Central memory CD4-positive, alpha-beta T cell (primary cell): ENCODE measurements at regions not wholly inside any gene's neighbourhood (a gene's known extent, or its start where the extent isn't known, plus 50 kb on each side); places are given as distances from the start of the nearest gene placed in this dataset.

Experiments
- DNase-seq: peaks from one replicate; pipeline ENCODE4 v3.0.0; 2022

- no peak for DNase-seq
Measured at GRCh38 chr5:74174366-74174765, 466.2 kb downstream of the ENC1 start.

DNA sequence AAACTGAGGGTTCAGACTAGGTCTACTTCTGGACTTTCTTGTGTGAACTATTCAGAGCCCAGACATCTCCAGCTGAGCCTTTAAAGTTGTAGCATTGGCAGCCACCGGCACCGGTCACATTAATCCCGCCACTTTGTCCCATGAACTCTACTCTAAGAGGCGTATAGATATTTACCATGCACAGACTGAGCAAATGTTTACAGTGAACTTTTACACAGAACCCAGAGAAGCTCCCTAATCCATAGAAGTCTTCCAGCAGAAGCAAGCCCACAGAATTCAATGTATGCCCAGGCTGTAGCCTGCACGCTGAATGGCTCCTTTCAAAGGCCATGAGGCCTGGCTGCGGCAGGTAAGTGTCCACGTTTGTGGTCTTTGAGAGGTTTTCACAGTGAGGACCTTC lies 466.9 kb downstream of the ENC1 start:
- DNase-seq = no peak

- no peak for DNase-seq
Measured at GRCh38 chr5:74173241-74173640, 467.3 kb downstream of the ENC1 start.

- no peak for DNase-seq
Measured at GRCh38 chr5:74169701-74170100, 470.8 kb downstream of the ENC1 start.

DNA sequence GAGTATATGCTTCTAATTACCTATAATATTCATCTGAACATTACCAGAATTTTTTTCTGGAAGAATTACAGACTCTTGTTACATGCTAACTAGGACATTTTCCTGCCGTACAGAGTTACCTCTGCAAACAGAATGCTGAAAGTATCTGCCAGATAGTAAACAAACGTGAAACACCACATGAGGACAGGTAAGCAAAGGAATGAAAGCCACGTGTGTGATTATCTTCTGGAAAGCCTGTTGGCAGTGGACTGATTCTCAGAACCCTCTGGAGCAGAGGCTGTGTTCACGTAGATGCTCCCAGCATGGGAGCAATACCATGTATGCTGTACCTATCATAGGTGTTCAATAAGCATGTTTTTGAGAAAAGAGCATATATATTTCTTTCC lies 472.6 kb downstream of the ENC1 start:
- DNase-seq = no peak

DNA sequence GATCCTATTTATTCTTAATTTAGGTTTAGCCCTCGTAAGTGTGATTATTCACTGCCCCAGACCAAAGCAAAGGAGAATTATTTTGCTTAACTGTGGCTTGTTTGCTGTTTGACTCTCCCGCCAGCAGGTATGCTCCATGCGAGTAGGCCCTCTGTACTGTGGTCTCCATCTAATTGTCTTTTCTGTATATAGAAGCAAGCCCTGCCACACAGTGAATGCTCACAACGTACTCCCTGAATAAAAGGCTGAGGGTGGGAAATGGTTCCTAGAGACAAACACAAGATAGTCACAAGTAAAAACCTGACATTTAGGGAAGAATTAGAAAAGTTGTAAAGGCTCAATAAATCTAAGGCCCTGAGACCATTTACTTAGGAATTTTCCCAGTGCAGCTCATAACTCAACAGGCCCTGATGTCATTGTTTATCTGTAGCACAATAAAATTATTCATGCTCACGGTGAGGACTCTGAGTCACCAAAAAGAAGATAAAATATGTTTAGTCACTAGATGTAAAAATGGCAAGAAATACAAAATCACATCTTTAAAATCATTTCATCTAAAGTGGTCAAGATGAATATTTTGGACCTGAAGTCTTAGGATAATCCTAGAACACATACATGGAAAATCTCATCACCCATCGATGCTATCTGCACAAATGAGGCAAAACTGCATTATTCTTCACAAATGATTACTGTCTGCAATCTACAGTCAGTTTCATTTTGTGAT lies 473.2 kb downstream of the ENC1 start:
- no peak for DNase-seq

- DNase-seq = no peak
Measured at GRCh38 chr5:74166064-74166463, 474.5 kb downstream of the ENC1 start.

DNA sequence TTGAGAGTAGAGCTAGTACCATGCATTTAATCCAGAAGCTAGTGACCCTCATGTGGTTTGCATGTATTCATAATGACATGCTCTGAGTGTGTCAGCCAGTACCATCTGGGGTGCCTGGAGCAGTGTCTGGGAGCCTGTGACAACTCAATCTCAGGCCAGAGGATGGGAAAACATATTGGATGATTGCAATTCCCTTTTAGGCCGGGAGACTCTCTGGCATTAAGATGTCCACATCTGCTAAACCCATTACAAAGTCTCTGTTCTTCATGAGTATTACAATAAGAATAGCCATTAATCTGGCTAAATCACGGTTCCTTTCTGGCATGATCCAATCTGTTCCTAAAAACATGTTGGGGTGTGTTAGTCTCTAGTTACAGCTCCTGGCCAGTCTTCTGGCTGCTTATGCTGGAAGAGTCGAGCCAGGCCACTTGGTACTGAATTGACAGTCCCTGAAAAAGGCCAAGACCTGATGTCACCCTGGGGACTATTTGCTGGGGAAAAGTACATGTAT lies 475.7 kb downstream of the ENC1 start:
- no peak for DNase-seq

DNA sequence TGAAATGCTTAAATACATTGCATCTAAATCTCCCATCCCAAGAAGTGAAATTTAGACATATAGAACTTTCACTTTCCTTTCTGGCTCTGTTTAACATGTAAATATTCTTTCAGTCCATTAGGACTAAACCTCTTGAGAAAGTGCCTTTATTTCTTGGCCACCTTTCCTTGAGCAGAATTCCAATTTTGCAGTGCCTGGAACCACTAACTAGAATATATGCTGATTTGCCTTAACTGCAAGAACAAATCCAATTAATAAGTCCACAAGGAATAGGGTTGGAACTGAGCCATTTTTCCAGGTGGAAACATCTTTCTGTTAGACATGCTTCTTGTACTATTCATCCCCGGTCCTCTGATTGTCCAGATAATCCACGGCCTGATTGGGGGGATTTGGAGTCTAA lies 478.0 kb downstream of the ENC1 start:
- no peak for DNase-seq

GRCh38 chr5:74161170-74161569 lies 479.4 kb downstream of the ENC1 start:
- no peak for DNase-seq

DNA sequence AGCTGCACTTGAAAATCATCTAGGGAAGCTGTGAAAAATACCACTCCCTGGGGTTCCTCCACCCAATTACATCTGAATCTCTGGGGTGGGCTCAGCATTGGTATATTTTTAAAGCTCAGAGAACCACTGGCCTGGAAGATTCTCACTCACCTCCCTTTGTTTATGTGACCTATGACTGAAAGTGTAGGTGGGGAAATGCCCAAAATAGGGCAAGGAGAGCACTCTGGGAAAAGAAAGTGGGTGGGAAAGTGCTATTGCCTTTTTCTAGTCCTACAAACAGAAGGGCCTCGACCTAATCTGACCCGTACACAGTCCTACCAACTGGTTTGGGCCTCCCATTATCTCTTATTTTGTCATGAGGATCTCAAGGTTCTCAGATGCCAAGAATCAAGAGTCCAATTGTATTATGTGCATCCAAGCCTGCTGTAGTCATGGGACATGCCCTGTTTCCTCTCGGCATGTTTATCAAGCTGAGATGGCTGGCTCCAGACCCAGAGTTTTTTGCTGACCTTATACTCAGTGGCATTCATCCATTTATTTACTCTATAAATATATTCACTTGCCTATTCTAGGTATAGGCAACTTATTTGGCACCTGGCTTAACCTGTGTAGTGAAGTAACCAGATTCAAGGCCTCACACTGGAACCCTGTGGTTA lies 483.7 kb downstream of the ENC1 start:
- no peak for DNase-seq

DNA sequence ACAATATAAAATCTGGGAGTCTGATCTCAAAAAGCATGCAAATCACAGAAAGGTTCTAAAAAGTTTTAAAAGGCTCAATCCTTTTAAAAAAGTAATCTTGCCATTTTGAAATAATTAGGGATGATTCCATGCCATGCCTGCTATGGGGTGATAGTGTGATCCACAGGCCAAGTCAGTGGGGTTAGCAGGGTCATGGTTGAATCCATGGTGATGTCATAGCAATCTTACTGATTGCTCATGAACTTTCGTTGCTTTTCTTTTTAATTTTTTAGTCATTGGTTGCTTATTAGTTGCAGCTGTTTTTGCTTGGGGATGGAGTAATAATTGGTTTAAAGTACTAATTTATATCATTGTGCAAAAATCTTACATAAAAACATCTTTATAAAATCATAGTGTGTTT lies 485.0 kb downstream of the ENC1 start:
- DNase-seq = no peak

- no peak for DNase-seq
Measured at GRCh38 chr5:74154526-74154925, 486.0 kb downstream of the ENC1 start.

DNA sequence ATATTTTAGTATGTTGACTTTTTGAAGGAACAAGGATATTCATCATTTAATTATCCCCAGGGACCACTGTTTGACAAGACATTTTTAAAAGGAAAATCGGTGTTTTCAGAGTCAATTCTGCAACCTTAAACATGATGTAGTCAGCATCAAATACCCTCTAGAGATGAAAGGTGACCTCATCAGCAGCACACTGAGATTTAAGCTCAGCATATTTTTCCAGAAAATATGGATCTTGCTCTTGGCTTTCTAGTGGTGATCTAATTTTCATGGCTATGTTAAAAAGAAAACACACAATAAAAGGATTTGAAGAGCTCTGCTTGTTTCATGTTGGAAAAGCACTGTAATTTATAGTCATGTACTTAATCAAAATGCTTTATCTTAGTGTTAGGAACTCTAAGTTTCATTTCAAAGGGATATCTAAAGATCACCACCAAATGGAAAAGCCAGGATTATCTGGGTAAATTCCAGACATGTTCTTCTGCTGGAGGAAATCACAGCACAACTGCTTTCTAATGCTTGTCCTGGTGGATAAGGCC lies 487.2 kb downstream of the ENC1 start:
- DNase-seq = no peak

GRCh38 chr5:74152625-74153254 lies 487.8 kb downstream of the ENC1 start:
- no peak for DNase-seq

GRCh38 chr5:74152136-74152535 lies 488.4 kb downstream of the ENC1 start:
- no peak for DNase-seq

DNA sequence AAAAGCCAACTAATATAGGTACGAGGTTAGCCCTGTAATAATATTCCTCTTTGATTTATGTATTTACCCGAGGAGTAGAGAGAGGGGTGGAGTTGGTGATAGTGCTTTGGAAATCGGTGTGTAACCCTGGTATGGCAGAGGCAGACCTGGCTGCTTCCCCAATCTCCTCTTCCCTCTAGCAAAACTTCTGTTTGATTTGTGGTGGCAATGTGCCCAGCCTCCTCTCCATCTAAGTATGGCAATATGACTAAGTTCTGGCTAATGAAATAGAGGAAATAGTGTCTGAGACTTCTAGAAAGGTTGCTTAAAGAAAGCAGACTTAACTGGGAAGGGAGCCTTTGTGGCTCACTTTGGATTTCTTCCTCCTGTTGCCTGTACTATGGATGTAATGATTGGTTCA lies 491.1 kb downstream of the ENC1 start:
- DNase-seq = no peak

DNA sequence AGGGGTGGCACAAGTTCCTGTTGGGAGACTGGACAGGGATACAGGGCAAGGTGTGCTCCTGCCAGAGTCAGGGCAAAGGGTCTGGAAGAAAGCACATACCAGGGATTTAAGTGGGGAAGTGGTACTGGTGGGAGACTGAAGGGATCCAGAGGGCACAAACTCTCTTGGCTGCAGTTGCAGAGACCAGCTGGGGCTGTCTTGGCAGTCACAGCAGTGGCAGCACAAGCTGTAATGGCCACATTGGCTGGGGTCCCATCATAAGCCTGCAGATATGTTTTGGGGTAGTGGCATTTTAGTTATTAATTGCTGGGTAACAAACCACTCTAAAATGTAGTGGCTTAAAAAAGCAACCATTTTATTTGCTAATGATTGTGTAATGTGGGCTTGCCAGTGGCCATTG lies 492.2 kb downstream of the ENC1 start:
- DNase-seq = no peak

DNA sequence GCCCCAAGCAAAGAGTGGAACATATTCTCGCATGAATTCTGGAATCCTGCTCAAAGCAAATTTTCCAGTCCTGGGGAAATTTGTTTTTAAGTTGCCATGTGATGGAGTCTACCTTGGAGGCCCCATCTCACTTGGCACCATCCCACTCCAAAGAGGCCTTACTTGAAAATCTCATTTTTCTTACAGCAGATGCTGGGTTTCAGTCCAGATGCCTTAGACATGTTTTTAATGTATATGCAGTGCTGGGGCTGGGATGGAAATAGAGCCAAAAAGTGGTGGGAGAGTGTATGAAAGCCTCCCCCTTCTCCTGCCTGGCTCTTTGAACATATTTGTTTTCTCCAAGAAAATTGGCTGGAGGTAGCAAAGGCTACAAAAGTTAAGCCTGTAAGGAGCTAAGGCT lies 493.7 kb downstream of the ENC1 start:
- DNase-seq = no peak

- no peak for DNase-seq
Measured at GRCh38 chr5:74145951-74146350, 494.6 kb downstream of the ENC1 start.

GRCh38 chr5:74143721-74144330 lies 496.7 kb downstream of the ENC1 start:
- no peak for DNase-seq

GRCh38 chr5:74143151-74143550 lies 497.4 kb downstream of the ENC1 start:
- no peak for DNase-seq

- DNase-seq = no peak
Measured at GRCh38 chr5:74141053-74141452, 499.5 kb downstream of the ENC1 start.
